ENCODE measurements at regions not wholly inside any gene's neighbourhood (a gene's known extent, or its start where the extent isn't known, plus 50 kb on each side); places are given as distances from the start of the nearest gene placed in this dataset.

DNA sequence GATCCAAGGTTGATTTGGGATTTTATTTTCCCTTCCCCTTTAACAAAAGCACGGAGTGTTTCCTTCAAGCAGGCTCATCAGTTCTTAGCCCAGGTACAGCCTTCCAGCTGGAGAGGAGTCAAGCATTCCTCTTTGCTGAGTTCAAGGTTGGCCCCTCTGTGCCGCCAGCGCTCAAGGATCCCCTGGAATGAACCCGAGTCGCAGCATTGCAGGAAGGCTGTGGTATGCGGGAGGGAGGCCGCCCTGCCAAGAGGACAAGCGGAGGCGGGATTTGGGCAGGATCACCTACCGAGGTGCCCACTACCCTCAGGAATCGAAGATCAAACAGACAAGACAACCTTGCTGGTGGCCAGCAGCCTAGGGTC is 53.9 kb upstream of the NCOR2 start:
- peaks cover 2% of the 10 kb centered on the region for H3K27me3 Mint-ChIP-seq (ENCODE audit: low read depth)
- H3K36me3 Mint-ChIP-seq (ENCODE audit: insufficient read depth): no peaks in the 10 kb centered on the region
- no peak for ATAC-seq
- H3K4me3 Mint-ChIP-seq: no peak overlapping the region
- no peak for DNase-seq
- peaks cover 2% of the 10 kb centered on the region for H3K4me1 Mint-ChIP-seq (ENCODE audit: low read depth)
- H3K9me3 Mint-ChIP-seq: peaks cover 3% of the 10 kb centered on the region

DNA sequence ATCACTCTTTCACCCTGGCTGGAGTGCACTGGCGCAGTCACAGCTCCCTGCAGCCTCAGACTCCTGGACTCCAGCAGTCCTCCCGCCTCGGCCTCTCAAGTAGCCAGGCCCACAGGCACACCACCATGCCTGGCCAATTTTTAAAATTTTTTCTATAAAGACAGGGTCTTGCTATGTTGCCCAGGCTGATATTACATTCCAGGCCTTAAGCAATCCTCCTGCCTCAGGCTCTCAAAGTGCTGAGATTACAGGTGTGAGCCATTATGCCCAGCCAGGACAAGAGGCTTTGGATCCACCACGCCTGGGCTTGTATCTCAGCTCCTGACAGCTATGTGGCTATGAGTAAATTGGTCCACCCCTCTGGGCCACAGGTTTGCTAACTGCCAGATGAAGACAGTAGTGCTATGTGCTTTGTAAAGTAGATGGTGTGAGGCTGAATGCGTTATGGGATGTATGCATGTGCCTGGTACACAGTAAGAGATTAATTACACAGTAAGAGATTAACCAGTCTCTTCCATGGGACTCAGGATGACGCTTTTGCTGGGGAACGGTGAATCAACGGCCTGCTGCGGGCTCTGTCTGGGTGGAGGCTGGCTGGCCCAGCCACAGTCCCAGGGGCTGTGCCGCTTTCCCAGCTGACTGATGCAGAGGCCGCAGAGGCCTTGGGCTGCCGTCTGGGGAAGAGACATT is 53.3 kb upstream of the NCOR2 start:
- H3K9me3 Mint-ChIP-seq: peaks cover 3% of the 10 kb centered on the region
- no peak for DNase-seq
- H3K27me3 Mint-ChIP-seq (ENCODE audit: low read depth): peaks cover 2% of the 10 kb centered on the region
- H3K4me3 Mint-ChIP-seq: no peak overlapping the region
- peaks cover 2% of the 10 kb centered on the region for H3K4me1 Mint-ChIP-seq (ENCODE audit: low read depth)
- ATAC-seq: no peak
- H3K36me3 Mint-ChIP-seq (ENCODE audit: insufficient read depth): no peaks in the 10 kb centered on the region

GRCh38 chr12:124618291-124618902 is 51.0 kb upstream of the NCOR2 start:
- DNase-seq (no peak), ATAC-seq (no peak)
- Mint-ChIP-seq H3K27me3 (ENCODE audit: low read depth) (peaks cover 2% of the 10 kb centered on the region), H3K36me3 (ENCODE audit: insufficient read depth) (no peaks in the 10 kb centered on the region), H3K4me3 (no peak overlapping the region), H3K4me1 (ENCODE audit: low read depth) (peaks cover 2% of the 10 kb centered on the region), H3K9me3 (peaks cover 2% of the 10 kb centered on the region)

DNA sequence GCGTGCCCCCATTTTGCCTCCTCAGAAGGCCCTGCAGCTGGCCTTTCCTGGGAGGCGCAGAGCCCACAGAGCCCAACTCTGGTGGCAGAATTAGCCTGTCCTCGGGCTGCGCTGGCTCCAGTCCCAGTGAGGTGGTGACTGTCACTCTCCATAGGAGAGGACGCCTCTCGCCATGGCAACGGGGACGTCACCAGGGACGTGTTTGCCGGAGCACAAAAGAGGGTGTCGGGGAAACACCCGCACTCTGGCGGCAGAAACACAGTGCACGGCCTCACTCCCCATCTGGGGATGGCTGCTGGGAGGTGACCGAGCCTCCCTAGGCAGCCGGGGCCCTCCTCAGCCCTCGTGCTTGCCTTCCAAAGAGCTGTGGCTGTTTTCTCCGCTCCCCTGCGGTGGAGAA is 50.2 kb upstream of the NCOR2 start:
- no peaks in the 10 kb centered on the region for H3K36me3 Mint-ChIP-seq (ENCODE audit: insufficient read depth)
- H3K9me3 Mint-ChIP-seq: no peaks in the 10 kb centered on the region
- peaks cover 2% of the 10 kb centered on the region for H3K4me1 Mint-ChIP-seq (ENCODE audit: low read depth)
- DNase-seq (no peak), ATAC-seq (no peak)
- no peak overlapping the region for H3K4me3 Mint-ChIP-seq
- H3K27me3 Mint-ChIP-seq (ENCODE audit: low read depth): peaks cover 2% of the 10 kb centered on the region

Data from activated T-cell treated with anti-CD3 and anti-CD28 coated beads, Interleukin-2, amount 50 U/mL, for 4 hours (primary cell).